ENCODE measurements at regions not wholly inside any gene's neighbourhood (a gene's known extent, or its start where the extent isn't known, plus 50 kb on each side); places are given as distances from the start of the nearest gene placed in this dataset.

DNA sequence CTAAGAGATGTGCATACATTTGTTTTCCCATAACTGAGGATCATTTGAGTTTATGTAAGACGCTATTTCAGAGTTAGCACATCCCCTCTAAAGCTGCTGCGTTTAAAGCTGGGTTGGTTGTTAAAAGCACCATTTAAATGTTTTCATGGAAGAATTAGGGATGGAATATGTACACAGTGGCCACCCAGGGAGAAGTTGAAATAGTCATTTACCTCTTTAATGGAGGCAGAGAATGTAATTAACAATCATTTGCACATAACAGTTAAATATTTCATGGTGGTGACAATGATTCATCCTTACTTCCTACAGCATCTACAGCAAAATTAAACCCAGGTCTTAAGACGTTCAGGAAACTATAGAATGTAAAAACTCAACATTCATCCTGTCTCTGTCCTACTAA, 100.3 kb downstream of the KIF4B start:
- TF ChIP-seq, protein P1, sequence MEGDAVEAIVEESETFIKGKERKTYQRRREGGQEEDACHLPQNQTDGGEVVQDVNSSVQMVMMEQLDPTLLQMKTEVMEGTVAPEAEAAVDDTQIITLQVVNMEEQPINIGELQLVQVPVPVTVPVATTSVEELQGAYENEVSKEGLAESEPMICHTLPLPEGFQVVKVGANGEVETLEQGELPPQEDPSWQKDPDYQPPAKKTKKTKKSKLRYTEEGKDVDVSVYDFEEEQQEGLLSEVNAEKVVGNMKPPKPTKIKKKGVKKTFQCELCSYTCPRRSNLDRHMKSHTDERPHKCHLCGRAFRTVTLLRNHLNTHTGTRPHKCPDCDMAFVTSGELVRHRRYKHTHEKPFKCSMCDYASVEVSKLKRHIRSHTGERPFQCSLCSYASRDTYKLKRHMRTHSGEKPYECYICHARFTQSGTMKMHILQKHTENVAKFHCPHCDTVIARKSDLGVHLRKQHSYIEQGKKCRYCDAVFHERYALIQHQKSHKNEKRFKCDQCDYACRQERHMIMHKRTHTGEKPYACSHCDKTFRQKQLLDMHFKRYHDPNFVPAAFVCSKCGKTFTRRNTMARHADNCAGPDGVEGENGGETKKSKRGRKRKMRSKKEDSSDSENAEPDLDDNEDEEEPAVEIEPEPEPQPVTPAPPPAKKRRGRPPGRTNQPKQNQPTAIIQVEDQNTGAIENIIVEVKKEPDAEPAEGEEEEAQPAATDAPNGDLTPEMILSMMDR (IDR thresholded peaks at IDR 0.05), result no peak
- TF ChIP-seq POLR2A (IDR thresholded peaks at IDR 0.05), result no peak
